ENCODE measurements at regions not wholly inside any gene's neighbourhood (a gene's known extent, or its start where the extent isn't known, plus 50 kb on each side); places are given as distances from the start of the nearest gene placed in this dataset.
"Not testable (repeated sequence)": the region's sequence is repeated elsewhere in the genome, so short reads cannot be mapped to it uniquely, and the experiment has no call there.

- DNase-seq = no peak
Observed at GRCh38 chr12:59517522-59517921, 78.3 kb upstream of the SLC16A7 start.

GRCh38 chr12:59500915-59501314, 94.9 kb upstream of the SLC16A7 start:
- no peak for DNase-seq

GRCh38 chr12:59500335-59500734, 95.5 kb upstream of the SLC16A7 start:
- DNase-seq = no peak

GRCh38 chr12:59499774-59500173, 96.1 kb upstream of the SLC16A7 start:
- DNase-seq = peak in 1 of 5 donors; percentile 2

GRCh38 chr12:59494617-59495016, 101.2 kb upstream of the SLC16A7 start:
- DNase-seq = no peak

- DNase-seq = no peak
Observed at GRCh38 chr12:59491877-59492276, 104.0 kb upstream of the SLC16A7 start.

- no peak for DNase-seq
Observed at GRCh38 chr12:59486827-59487226, 109.0 kb upstream of the SLC16A7 start.

- DNase-seq = no peak
Observed at GRCh38 chr12:59484575-59484974, 111.3 kb upstream of the SLC16A7 start.

GRCh38 chr12:59474236-59474635, 121.6 kb upstream of the SLC16A7 start:
- not testable (repeated sequence) for DNase-seq

- DNase-seq = no peak
Observed at GRCh38 chr12:59472273-59472672, 123.6 kb upstream of the SLC16A7 start.

GRCh38 chr12:59459966-59460660, 135.7 kb upstream of the SLC16A7 start:
- no peak for DNase-seq

- DNase-seq = no peak
Observed at GRCh38 chr12:59453475-59453874, 142.4 kb upstream of the SLC16A7 start.

GRCh38 chr12:59452746-59453145, 143.1 kb upstream of the SLC16A7 start:
- no peak for DNase-seq

- no peak for DNase-seq
Observed at GRCh38 chr12:59452259-59452658, 143.6 kb upstream of the SLC16A7 start.

GRCh38 chr12:59446116-59446515, 149.7 kb upstream of the SLC16A7 start:
- DNase-seq = no peak

- peak in 1 of 5 donors; percentile 2 for DNase-seq
Observed at GRCh38 chr12:59444932-59445331, 150.9 kb upstream of the SLC16A7 start.

GRCh38 chr12:59432057-59432456, 163.8 kb upstream of the SLC16A7 start:
- DNase-seq = no peak

- no peak for DNase-seq
Observed at GRCh38 chr12:59431266-59431665, 164.6 kb upstream of the SLC16A7 start.

- no peak for DNase-seq
Observed at GRCh38 chr12:59429766-59430165, 166.1 kb upstream of the SLC16A7 start.

GRCh38 chr12:59425798-59426197, 170.0 kb upstream of the SLC16A7 start:
- DNase-seq = no peak

- not testable (repeated sequence) for DNase-seq
Observed at GRCh38 chr12:59424666-59425065, 171.2 kb upstream of the SLC16A7 start.

GRCh38 chr12:59414051-59414450, 181.8 kb upstream of the SLC16A7 start:
- no peak for DNase-seq

GRCh38 chr12:59408431-59408830, 187.4 kb upstream of the SLC16A7 start:
- DNase-seq = no peak

GRCh38 chr12:59407799-59408198, 188.0 kb upstream of the SLC16A7 start:
- DNase-seq = no peak

- DNase-seq = no peak
Observed at GRCh38 chr12:59405992-59406391, 189.8 kb upstream of the SLC16A7 start.
